GM21576 (cell line): ENCODE measurements at regions not wholly inside any gene's neighbourhood (a gene's known extent, or its start where the extent isn't known, plus 50 kb on each side); places are given as distances from the start of the nearest gene placed in this dataset.
A peak's percentile ranks its signal among the peaks of the same experiment; 100 is the strongest.
"Not testable (repeated sequence)": the region's sequence is repeated elsewhere in the genome, so short reads cannot be mapped to it uniquely, and the experiment has no call there.

Experiments used
- ATAC-seq: cut with Tn5 transposase; IDR thresholded peaks from one replicate; pipeline ENCODE4 v1.9.1; 2021; ENCODE audit warnings: mild to moderate bottlenecking, moderate library complexity; ENCODE audit not compliant: unreplicated experiment

DNA sequence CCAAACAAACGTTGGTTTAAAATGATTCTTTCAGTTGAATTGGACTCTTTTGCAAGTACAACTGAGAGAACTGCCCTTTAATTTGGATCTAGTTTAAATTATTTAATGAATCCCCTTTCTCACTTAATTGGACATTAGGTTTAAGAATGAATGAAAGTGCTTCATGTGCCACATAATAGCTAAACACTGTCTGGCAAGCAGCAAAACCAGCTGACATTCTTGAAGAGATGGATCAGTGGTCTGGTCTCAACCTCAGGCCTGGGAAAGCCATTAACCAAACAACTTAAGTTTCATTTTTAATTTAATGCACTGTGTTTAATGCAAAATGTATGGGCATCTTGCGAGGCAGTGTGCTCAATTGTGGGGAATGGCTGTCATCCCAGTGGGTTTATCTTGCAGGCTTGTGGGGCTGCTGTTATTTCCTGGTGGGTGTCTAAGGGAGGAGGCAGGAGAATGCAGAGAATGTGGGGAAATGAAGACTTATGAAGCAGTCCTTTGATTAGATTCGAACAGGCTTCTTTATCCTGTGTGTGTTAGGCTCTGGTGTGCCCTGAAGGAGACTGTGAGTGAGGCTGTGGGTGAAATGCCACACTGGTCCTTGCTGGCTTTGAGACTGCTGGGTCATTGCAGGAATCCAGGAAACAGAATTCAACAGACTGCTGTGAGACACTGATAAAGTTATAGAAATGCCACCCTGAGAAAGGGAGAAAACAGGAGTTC lies 144.1 kb upstream of the PELI2 start:
- no peak for ATAC-seq

DNA sequence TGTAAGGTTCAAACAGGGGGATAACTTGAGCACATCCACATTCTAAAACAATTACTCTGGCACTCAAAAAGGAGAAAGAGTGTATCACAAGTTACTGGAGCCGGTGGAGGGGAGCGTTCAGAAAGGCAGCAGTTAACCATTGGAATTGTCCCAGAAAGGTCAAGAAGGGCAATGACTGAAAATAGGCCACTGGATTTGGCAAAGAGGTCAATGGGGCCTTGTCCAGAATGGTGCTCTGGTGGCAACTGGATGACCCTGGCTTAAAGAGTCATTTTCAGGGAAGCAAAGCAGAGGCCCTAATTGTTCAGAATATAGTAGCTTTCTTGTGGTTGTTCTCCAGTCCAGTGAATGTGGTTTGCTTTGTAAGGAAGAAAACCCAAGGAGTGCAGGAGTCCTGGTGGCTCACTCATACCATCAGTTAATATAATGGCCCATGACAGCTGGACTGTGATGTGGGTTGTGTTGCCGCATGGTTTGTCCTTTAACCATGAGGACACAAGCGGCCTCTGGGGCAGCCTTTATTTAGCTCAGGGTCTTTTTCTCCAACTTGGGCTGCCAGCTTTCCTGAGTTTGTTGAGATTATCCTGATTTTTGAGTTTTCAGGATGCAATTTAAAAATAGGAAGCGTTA lies 142.8 kb upstream of the PELI2 start:
- no peak for ATAC-seq

DNA sequence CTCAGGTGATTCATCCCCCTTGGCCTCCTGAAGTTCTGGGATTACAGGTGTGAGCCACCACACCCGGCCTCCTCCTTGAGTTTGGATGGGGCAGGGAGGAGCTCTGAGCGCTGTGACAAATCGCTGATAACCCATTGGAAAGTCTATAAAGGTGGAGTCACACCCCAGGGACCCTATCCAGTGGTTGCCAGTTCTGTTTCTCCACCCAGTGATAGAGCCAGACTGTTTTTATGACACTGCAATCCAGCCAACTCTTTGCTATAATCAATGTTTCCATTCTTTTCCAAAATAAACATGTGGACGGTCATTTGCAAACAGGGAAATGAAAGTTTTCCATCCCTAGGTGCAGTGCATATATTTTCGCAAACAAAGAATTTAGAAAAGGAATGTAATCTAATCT lies 142.0 kb upstream of the PELI2 start:
- ATAC-seq: no peak

DNA sequence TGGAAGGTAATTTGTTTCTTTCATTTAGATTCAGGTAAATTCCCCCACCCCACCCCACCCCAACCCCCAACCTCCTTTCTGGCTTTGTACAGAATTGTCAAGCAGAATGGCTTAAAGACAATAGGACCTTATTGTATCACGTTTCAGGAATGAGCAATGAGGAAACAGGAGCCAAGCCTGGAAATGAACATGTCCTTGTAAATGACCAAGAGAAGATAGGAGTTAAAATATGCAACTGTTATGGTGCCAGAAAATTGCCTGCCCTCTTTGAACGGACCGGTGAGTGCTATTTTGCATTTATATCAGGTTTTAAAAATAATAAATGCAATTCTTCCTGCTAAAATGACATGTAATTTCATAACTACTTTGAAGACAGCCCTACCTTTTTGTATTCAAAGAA lies 141.6 kb upstream of the PELI2 start:
- ATAC-seq: no peak

DNA sequence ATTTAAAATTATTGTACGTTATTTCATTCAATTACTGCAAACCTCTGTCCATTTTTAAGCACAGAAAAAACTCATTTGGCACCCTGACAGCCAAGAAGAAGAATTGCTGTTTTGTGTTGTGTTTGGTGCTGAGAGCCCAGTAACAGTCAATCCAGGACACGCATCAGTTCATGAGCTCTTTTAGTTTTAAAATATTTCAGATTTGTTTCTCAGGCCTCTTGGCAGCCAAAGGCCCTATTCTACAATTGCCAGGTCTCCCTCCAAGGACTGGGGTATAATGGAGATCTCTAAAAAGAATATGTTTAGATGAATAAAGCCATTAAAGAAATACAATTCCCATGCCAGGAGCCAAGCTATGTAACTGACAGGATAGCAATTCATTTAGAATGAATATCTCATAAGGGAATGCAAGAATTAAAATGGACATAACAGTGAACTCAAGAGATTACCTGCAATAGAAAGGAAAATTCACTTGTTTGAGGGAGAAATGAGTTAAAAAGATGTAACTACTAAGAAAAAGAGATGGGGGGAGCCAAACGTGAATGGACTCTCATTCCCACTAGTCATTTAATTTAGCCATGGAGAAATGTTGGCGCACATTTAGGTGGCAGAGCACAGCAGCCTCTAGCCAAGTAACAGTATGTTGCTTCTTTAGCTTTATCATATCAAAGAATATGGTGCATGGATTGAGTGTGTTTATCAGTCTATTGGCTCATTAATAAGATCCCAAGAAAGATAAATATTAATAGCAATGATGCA lies 140.6 kb upstream of the PELI2 start:
- ATAC-seq: no peak

DNA sequence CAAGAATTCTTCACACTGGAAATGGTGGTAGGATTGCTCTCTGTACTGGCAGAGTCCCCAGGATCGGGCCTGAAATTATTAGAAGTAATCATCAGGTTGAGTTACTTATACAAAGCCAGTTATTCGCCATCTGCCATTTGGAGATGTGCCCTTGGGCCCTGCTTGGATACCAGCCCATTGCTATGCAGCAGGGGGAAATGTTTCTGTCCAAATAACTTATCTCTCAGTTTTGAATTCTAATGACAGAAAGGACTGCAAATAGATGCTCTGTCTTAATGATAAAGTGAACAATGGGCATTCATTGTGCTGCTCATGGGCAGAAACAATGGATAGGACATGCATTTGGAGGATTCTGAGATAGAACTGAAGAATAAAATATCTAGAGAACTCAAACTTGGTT lies 139.1 kb upstream of the PELI2 start:
- ATAC-seq: no peak

DNA sequence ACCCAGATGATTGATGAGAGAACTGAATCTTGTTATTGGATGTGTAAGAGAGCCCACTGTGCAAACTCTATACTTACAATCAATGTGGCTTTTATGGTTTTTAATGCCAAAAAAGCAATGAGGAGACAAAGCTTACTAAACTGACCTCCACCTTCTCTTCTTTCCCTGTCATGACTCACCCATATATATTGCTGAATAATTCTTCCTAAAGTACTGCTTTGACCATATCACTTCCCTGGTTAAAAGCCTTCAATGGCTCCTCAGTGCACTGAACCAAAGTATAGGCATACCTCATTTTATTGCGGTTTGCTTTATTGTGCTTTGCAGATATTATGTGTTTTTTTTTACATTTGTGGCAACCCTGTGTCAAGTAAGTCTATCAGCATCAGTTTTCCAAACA lies 138.4 kb upstream of the PELI2 start:
- ATAC-seq: no peak

DNA sequence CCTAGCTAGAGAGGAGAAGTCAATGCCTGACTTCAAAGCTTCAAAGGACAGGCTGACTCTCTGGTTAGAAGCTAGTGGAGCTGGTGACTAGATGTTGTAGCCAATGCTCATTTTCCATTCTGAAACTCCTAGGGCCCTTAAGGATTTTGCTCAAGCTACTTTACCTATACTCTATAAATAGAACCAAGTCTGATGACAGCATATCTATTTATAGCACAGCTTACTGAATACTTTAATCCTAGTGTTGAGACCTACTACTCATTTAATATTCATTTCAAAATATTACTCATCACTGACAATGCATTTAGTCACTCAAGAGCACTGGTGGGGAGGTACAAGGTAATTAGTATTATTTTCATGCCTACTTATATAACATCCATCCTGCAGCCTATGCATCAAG lies 137.2 kb upstream of the PELI2 start:
- ATAC-seq: no peak

DNA sequence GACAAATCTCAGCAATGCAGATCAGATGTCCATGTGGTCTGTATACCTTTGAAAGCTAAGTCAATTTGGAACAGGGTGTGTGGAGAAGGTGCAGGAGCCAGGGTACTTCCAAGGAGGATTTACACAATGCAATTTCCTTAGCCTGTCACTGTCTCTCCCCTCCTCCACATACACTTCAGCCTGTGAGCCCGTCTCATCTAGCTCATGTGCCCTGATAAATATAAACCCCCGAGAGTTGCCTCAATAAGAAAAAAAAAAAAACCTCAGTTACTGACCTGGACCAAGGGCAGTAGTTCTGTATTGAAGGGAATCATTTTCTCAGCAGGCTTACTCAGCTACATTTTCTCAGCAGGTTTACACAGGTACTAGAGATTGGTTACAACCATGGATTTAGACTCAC lies 132.1 kb upstream of the PELI2 start:
- ATAC-seq: no peak

DNA sequence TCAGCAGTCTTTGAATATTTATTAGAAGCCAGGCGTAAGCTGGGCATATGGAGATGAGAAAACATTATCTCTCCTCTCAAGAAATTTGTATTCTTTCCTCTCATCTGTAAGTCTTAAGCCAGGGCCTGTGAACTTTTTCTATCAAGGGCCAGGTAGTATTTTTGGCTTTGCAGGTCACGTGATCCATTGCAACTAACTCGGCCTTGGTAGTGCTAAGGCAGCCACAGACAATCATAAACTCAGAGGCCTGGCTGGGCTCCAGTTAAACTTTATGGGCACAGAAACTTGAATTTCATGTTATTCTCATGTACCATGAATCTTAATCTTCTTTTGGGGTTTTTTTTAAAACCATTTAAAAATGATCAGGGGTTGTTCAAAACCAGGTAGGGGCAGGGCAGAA lies 117.4 kb upstream of the PELI2 start:
- no peak for ATAC-seq

DNA sequence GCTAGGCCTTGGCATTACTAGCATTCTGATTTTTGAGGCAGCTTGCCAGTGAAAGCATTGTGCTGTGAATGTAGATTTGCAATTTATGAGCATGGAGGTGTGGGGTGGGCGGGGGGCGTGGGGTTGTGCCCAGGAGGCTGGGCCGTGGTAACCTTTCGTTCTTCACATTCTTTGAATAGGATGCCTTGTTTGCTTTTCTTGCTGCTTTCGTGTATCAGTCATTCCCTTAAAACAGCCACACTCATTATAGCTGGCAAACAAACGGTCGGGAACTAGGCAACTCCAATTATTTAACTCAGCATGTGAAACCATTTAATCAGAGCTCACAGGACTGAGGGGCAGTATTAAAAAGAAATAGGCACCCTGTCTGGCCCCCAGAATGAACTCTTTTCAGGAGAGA lies 115.9 kb upstream of the PELI2 start:
- no peak for ATAC-seq

DNA sequence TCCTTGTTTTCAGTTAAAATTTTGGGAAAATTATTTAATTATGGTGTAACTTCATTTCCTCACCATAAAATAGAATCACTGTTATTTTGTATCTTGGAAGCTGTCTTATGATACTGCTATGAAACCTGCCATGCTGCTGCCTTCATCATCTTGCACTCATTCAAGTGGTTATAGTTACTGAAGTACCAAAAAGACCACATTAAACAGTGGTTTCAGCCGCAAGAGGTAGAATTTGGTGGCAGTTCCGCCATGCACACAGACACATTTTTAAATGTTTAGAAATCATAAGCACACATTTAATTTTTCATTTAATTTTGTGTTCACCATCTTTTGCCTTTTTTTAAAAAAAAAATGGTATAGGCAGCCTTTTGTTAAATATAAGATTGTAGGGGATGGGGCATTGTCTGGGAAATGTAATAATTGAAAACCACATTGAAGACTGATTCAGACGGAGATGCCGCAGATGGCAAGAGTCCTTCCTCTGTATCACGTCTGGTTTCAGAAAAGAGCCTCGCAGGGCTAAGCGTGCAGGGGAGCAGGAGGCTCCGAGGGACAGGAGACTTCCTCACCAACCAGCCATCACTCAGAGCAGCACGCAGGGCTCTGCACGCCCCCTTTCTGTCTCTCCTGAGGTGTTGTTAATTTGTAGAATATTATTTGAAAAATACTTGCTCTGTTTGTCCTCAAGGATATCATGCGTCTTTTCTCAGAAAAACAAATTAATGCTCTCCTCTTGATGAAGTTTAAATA lies 115.2 kb upstream of the PELI2 start:
- peak; percentile 68 for ATAC-seq

DNA sequence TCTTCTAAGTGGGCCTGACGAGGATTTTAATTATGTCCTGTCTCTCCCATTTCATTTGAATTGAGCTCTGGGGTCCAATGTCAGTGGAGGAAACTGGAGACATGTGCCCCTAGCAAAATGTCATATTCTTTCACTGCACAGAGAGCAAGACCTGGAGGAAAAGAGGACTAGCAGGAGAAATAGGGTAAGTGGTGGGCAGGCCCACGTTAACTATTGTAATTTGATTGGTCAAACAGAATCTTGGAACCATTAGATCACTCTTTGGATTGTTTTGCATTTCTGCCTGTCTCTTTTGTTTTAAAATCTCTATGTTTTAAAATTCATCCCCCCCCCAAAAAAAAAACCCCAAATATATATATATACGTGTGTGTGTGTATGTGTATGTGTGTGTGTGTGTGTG lies 113.9 kb upstream of the PELI2 start:
- ATAC-seq: no peak

DNA sequence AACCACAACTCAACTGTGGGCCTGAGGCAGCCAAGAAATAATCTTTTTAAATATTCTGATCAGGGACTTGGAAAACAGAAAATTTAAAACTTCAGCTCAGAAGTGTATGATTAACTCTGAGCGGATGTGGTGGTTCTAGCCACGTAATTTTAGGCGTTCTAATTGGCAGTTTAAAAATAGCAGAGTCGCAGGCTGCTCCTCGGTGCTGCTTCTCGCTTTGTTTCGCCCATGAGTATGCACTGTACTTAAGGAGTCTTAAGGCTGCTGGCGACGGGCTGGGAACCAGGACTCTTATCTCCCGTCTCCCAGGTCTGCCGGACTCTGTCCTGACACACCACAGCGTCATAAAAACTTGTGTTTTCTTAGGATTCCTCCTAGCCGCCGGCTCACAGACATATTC lies 113.4 kb upstream of the PELI2 start:
- peak; percentile 72 for ATAC-seq

DNA sequence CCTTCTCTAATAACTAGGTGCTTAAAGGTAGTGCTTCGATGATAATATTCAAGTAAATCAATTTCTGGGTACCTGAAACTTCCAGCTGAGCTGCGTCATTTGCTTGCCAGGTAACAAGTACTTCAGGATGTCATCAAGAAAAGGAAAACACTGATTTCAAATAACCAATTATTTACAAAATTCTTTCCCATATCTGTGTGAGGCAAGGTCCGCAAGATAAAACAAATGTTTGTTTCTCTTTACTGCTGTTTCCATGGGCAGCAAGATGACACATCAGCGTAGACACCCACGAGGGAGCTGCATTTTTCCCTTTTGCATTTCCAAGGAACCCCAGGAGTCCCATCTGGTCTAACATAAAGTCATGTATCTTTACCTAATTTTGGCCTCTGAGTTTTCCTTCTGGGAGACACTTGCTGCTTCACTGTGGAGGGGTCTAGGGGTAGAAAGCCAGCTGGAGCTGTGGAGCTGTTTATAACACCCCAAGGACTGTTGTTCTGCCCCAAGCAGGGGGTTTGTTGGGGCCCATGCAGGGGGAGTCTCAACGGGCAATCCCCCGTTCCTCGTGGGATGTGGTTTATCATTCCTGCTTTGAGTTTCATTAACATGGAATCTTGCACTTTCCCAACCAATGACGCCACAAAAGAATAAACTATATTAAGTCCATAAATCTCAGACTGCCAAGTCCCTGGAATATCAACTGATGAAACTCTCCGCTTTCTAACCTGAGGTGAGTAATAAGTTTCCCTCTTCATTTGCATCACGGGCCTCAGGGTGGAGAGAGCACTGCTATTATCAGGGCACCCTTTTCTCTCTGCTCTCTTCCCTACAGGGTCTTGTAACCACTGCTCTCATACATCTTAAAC lies 112.8 kb upstream of the PELI2 start:
- no peak for ATAC-seq

DNA sequence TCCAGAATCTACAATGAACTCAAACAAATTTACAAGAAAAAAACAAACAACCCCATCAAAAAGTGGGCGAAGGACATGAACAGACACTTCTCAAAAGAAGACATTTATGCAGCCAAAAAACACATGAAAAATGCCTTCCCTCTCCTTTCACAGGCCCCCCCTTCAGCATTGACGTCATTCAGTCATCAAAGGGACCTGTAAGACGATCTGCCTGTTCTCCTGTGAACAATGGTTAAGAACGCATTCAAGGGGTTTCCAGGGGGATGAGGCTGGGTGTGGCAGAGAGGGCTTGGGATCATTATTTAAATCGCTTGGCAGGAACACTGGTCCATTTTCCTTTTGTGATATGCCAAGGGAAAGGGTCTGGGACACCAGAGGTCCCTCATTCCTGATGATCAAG lies 110.7 kb upstream of the PELI2 start:
- not testable (repeated sequence) for ATAC-seq

DNA sequence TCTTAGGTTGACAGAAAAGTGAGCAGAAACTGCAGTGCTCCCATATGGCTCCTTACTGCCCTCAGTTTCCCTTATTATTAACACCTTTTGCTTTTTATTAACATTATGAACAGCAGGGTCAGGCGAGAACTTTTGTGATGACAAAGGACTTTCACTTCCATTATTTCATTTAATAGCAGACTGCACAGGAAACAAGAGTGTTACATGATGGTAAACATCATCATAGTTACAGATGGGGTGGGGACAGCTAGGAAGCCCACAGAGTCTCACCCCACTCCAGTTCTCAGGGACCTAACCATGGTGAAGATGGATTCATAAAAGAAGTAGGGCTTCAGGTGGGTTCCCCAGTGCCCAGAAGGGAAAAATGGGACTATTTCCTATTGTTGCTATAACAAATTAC lies 110.1 kb upstream of the PELI2 start:
- no peak for ATAC-seq

DNA sequence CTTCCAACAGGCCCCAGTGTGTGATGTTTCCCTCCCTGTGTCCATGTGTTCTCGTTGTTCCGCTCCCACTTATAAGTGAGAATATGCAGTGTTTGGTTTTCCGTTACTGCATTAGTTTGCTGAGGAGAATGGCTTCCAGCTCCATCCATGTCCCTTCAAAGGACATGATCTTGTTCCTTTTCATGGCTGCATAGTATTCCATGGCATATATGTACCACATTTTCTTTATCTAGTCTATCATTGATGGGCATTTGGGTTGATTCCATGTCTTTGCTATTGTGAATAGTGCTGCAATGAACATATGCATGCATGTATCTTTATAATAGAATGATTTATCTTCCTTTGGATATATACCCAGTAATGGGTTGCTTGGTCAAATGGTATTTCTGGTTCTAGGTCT lies 109.5 kb upstream of the PELI2 start:
- ATAC-seq: not testable (repeated sequence)

DNA sequence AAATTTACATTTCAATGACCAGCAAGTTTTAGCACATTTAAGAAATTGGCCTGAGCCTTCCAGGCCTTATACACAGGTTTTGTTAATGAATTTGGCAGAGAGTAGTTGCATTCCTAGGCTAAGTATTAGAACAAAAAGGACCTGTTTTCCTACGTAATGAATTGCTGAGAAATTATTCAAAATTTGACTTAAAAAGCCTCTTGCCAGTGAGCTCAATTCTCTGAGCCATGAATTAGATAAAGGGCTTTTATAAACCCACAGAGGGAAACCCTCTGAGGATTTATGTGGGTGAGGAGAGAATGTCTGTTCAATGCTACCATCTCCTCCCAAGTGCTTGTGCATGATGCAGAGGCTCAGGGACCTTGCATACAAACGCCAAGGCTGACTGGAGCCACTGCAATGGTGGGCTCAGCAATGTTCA lies 94.5 kb upstream of the PELI2 start:
- ATAC-seq: no peak

DNA sequence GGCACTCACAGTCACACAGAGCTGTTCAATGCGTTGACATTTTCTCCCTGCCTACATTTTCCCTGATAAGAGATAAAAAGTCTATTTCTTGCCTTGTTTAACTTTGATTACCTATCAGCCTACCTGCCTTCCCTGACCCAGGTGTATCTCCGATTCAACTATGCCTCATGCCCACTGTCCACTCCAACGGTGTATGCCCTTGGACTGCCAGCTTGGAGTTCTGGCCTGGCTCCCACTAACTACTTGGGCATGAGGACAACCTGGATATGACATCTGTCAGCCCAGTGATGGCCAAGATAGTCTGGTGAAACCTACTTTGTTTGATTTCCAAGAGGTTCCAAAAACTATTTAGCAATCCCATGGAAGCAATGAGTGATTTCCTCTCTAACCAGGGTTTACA lies 93.0 kb upstream of the PELI2 start:
- ATAC-seq: no peak

DNA sequence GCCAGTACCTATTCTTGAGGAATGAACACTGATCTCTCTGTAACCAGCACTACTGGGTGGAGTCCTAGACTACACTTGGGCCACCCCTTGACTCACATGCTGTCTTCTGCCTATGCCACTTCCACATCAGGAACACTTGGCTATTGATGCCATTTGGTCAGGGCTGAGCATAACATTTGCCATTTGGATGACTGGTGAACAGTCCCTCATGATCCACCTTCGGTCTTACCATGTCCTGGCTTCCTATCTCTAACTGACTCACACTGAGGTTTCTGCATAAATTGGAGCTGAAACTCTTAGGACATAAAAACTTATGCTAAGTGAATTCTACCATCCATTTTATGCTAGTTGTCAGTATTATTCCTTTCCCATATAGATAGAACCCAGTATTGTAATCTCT lies 91.7 kb upstream of the PELI2 start:
- no peak for ATAC-seq
